GM12874 (cell line): ENCODE measurements at regions not wholly inside any gene's neighbourhood (a gene's known extent, or its start where the extent isn't known, plus 50 kb on each side); places are given as distances from the start of the nearest gene placed in this dataset.
A peak's percentile ranks its signal among the peaks of the same experiment; 100 is the strongest.

Experiments used
- CTCF ChIP-seq: IDR thresholded peaks from 2 replicates; pipeline ENCODE4 v1.5.1; 2011; ENCODE audit warnings: low read depth, mild to moderate bottlenecking, control low read depth, low read length, moderate library complexity; ENCODE audit not compliant: insufficient read depth

GRCh38 chr16:49910541-49911071, 54.7 kb upstream of the ZNF423 start:
- no peak for TF ChIP-seq CTCF

- TF ChIP-seq CTCF: no peak
Measured at GRCh38 chr16:49911430-49911829, 55.5 kb upstream of the ZNF423 start.

GRCh38 chr16:49912721-49913120, 56.8 kb upstream of the ZNF423 start:
- TF ChIP-seq CTCF: no peak

GRCh38 chr16:49913720-49914119, 57.8 kb upstream of the ZNF423 start:
- TF ChIP-seq CTCF: no peak

- TF ChIP-seq CTCF: no peak
Measured at GRCh38 chr16:49914657-49915056, 58.7 kb upstream of the ZNF423 start.

- 0 out of 2 replicates have a peak, but pooled peaks have one; percentile 8 for TF ChIP-seq CTCF
Measured at GRCh38 chr16:49918257-49918656, 62.3 kb upstream of the ZNF423 start.

GRCh38 chr16:49919327-49919726, 63.4 kb upstream of the ZNF423 start:
- TF ChIP-seq CTCF: no peak
